Right ventricle myocardium superior (tissue), 1 donor: ENCODE measurements at regions not wholly inside any gene's neighbourhood (a gene's known extent, or its start where the extent isn't known, plus 50 kb on each side); places are given as distances from the start of the nearest gene placed in this dataset.

Source experiments
- ATAC-seq: fragments of 200-7000 bp; cut with Tn5 transposase; one replicate; pipeline ENCODE4 v1.9.1; 2020; ENCODE audit warnings: mild to moderate bottlenecking; ENCODE audit not compliant: poor library complexity
- DNase-seq: peaks from one replicate; pipeline ENCODE4 v3.0.0-alpha.2; 2020
- intact Hi-C: fragments of 100-400 bp; cut with DNase I; formaldehyde crosslinking; loops from one replicate; pipeline ENCODE4 v1.11.2; 2022
- donor health status: DM: no; HTN: yes; CAD: no; lungs with severe emphysema.

GRCh38 chr20:24785141-24786110 is 163.6 kb upstream of the CST7 start:
- no peak for ATAC-seq
- DNase-seq = no peak
- intact Hi-C loops = no loop called here

- intact Hi-C loops = no loop called here
- ATAC-seq = no peak
- no peak for DNase-seq
These were observed 163.0 kb upstream of the CST7 start for GRCh38 chr20:24786111-24786495.

DNA sequence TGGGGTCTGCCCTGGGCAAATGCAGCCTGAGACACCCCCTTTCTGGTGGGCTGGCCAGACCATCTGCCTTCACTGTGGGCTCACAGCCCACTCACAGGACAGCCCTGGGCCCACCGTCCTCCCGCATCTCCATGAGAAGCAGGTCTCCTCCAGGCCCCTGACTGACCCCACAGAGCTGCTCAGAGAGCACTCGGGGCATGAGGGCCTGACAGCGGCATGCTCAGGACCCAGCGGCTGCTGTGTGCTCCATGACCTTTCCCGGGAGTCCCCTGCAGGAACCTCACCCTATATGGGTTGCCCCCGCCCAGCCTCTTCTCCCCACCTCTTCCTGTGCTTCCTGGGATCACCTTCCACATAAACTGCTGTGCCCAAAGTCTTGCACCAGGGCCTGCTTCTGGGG is 162.4 kb upstream of the CST7 start:
- no peak for DNase-seq
- intact Hi-C loops = no loop called here
- no peak for ATAC-seq

DNA sequence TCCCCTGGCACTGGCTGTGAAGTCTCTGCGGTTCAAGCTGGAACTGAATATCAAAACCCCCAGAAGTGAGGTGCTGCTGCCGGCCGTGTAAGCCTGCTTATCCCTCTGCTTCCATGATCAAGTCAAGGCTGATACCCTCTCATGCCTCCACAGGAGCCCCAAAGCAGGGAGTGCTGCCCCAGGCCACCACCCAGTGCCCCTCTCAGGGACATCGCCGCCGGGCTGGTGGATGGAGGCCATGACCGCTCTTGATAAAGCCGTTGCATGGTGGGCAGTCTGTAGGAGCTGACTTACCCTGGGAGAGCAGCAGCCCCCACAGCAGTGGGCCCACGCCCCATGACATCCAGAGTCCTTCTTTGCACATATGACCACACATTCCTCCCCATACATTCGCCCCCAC is 162.0 kb upstream of the CST7 start:
- intact Hi-C loops = no loop called here
- ATAC-seq = no peak
- no peak for DNase-seq

DNA sequence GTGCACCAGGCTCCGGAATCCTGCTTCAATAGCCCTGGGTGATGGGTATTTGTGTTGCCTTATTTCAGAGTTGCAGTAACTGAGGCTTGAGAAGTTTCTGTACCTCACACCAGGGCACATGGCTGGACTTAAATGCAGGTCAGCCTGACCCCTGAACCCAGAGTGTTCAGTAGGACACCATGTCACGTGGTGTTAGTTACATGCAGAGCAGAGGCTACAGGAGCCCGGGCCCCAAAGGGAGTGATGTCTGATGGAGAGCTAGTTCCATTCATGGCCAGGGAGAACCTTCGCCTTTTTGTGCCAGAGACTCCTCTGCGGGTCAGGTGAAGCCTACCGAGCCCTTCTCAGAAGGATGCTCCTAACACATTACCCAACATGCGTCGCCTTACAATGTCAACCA is 161.4 kb upstream of the CST7 start:
- ATAC-seq (no peak), DNase-seq (no peak)
- intact Hi-C loops = no loop called here

DNA sequence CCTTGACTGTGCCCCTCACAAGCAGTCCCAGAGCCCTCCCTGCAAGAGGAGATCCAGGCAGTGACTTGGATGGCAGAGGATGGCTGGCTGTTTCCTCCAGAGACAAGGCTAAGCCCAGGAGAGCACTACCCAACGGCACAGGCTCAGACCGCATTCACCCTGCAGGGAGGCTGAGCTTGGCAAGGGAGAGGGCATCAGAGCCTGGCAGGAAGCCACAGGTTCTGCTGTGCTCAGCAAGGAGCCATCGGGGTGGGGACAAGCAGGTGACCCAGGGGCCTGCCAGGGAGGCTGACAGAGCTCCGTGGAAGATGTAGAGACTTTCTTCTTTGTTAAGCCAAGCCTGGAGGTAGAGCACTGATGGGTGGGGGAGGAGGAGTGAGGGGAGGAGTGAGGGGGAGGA is 159.2 kb upstream of the CST7 start:
- intact Hi-C loops = no loop called here
- DNase-seq (no peak), ATAC-seq (no peak)

DNA sequence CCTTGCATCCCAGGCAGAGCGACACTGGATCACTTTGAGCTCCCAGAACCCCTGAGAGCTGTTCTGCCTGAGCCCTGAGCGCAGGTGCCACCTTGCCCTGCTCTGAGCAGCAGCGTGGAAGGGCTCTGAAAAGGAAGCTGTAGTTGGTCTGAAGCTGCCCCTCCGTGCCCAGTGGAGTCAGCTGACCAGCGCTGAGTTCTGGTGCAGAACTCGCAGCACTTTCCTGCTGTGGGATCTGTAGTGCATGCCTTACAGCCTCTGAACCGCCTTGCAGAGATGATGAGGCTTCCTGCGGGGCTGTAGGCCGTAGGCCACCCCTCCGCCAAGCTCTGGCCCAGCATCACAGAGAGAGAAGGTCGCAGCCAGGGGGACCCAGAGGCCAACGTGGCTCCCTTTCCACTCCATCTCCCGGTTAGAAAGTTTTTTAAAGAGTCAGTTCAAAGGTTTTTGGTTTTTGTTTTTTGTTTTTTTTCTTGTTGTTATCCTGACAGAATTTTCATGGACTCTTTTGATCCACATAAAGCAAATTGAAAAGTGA is 158.3 kb upstream of the CST7 start:
- intact Hi-C loops = no loop called here
- DNase-seq = no peak
- ATAC-seq = no peak

- no peak for ATAC-seq
- no peak for DNase-seq
- intact Hi-C loops = no loop called here
These were observed 157.1 kb upstream of the CST7 start for GRCh38 chr20:24791953-24792352.

DNA sequence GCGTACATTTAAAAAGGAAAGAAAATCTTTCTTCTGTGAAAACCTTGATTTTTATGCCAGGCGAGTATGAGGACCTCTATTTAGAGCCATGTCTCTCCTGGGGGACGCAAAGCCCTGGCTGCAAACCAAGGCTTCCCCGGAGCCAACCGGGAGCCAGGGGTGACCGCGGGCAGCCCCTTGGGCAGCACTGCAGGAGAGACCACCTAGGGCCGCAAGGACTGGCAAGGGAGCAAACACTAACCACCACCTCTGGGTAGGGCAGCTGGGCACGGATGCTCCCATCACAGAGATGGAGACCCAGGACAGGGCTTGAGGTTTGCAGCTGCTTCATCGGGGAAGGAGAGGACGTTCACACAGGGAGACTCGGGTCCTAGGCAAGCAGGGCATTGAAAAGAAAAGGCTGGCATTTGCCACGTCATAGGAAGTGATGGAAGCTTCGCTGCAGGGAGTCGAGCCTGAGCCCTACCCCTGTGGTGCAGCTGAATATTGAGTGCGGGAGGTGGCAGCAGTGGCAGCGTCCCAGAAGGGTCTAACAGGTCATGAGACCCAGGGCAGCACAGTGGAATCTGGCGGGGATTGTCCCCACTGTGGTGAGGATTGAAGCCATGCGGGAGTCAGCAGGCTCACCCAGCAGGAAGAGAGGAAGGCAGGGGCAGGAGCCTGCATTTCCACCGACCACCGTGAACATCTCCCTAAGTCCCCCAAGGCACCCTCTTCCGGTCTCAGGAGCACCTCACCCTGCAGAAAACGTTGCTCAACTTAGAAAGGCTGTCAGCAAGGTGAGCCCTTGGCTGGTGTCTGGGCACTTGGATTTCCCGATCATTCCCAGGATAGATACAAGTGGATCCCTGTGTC is 156.2 kb upstream of the CST7 start:
- no peak for DNase-seq
- no peak for ATAC-seq
- intact Hi-C loops = no loop called here

DNA sequence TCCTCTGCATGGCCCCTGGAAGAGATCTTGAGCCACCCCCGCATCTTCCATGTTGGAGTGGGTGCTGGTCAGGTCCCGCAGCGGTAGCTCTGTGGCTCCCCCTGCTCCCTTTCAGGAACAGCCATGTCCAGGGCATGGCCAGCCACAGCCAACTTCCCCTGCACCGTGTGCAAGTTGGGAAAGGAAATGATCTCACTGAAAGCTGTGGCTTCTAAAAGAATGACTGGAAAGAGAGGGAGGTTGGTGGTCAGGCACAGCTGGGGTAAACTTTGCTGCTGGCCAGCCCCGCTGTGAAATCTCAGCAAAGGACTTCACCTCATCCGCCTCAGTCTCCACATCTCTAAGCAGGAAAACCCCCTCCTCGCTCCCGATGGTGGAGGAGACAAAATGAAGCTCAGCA is 153.6 kb upstream of the CST7 start:
- intact Hi-C loops = no loop called here
- no peak for ATAC-seq
- DNase-seq = no peak

GRCh38 chr20:24796236-24796635 is 152.8 kb upstream of the CST7 start:
- intact Hi-C loops = no loop called here
- ATAC-seq (no peak), DNase-seq (no peak)

DNA sequence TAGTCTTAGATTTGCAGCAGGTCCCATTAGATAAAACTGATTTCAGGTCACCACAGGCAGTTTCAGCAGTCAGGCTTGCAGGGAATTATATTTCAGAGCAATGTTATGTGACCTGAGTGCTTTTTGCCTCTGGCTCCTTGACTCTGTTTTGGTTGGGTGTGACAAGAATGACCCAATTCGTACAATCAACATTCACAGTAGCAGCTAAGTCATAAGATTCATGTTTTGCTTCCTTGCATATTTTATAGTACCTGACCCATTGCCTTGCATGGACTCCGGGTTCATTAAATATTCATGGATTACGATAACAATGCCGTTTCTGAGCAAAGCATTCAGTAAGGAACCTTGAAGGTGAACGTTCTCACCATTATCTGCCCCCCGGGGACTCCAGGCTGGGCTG is 152.0 kb upstream of the CST7 start:
- intact Hi-C loops = no loop called here
- ATAC-seq (no peak), DNase-seq (no peak)

GRCh38 chr20:24797745-24798655 is 151.1 kb upstream of the CST7 start:
- ATAC-seq = no peak
- no peak for DNase-seq
- intact Hi-C loops = no loop called here

- intact Hi-C loops = no loop called here
- DNase-seq (no peak), ATAC-seq (no peak)
These were observed 150.0 kb upstream of the CST7 start for GRCh38 chr20:24798930-24799705.

DNA sequence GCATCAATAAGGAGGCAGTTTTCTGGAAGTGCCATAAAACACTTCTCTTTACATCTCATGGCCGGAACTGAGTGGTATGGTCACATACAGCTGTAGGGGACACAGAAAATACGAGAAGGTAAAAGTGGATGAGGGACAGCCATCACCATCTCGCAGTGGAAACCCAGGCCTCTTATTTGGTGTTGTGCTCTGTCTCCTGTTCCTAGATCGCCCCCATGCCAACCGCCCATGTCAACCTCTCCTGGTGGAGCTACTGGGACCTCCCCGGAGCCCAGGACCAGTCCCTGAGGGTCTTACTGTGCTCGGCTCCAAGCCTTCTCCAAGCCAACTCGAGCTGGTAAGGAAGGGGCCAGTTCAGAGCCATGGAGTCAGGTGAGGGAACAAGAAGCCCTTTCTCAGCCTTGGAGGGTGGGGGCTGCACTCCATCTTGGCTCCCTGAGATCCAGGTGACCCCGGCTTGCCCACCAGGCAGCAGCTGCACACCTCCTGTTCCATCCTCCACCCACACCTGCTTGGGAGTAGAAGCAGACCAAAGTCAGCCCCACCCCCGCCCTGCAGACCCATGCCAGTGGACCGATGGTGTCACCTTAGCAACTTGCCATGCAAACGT is 149.0 kb upstream of the CST7 start:
- no peak for DNase-seq
- intact Hi-C loops = no loop called here
- ATAC-seq = no peak

DNA sequence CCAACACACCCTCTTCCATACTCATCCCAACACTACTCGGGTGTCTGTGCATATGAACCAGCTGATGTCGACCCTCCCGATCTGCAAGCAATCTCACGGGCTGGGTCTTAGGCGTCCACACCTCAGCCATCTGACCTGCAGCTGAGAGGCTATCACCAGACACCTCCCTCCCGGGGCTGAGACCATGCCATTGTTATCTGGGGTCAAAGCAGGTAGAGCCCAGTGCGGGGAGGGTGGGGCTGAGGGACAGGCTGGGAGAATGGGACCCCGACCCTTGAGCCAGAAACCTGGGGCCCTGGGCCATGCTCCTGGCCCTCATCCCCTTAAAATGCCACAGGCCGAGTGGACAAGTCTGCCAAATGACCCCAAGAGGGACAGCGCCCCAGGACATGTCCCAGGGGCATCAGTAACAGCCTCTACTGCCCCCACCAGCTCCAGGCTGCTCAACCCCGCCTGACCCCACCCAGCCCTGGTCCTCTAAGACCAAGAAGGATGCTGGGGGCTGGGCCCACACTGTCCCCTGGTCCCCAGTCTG is 146.7 kb upstream of the CST7 start:
- intact Hi-C loops = no loop called here
- DNase-seq (no peak), ATAC-seq (no peak)

DNA sequence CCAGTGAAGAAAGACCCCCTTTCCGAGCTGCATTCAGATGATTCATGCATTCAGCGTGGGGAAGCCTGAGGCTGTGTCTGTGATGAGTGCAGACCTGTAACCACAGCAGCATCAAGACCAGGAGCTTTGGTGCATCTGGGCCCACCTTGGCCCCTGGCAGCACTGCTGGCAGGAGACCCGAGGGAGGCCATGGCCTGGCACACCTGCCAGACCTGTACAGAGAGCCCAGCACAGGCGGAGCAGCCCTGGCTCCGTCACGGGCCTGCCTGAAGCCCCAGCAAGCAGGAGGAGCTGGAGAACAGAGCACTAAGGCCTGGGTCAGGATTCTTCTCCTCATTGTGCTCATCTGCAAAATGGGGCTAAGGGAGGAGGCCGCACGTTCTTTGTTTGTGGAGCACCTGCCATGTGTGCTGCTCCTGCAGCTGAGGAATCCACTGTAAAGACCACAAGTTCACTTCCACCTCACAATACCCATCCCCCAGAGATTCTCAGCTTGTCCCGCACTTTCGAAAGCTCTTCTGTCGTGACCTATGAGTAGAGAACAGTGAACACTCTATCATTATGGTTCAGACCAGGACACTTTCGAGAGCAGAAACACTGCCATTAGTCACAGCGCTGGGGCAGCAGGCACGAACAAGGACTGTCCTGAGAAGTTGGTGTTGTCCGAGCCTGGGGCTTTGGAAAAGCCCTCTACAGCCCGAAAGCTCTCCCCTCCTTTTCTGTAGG is 144.4 kb upstream of the CST7 start:
- no peak for DNase-seq
- no peak for ATAC-seq
- intact Hi-C loops = no loop called here
